ENCODE measurements at regions not wholly inside any gene's neighbourhood (a gene's known extent, or its start where the extent isn't known, plus 50 kb on each side); places are given as distances from the start of the nearest gene placed in this dataset.

- WGBS, 2 experiments (ENCODE audit: extremely low coverage in 1 of 2, insufficient coverage in 1 of 2, insufficient read length in 1 of 2, insufficient replicate concordance in 2 of 2, low coverage in 1 of 2, low lambda C conversion rate in 2 of 2, missing lambda C conversion rate in 1 of 2), result 86% methylated on average over 6 of the region's 6 CpGs; no CpG with 5 or more reads in 1 of the 2 experiments
- H3K4me1 ChIP-seq (replicated peaks in 1 of 4; ENCODE audit: control insufficient read depth in 3 of 4, insufficient read depth in 4 of 4, low read length in 3 of 4), result no peaks in the 10 kb centered on the region
- no peak overlapping the region for H2BK120ac ChIP-seq (replicated peaks; ENCODE audit: low read depth, low read length)
- DNase-seq (ENCODE audit: low read depth in 1 of 2, low spot score in 2 of 2) (no peak), FAIRE-seq (no peak)
- no peak overlapping the region for H3K9ac ChIP-seq (replicated peaks in 1 of 4; ENCODE audit: extremely low read depth in 1 of 4, low read depth in 3 of 4, low read length in 3 of 4)
- H2BK12ac ChIP-seq (ENCODE audit: low read depth, low read length), result no peak overlapping the region
- H2AFZ ChIP-seq (ENCODE audit: low read length), result no peak overlapping the region
- no peaks in the 10 kb centered on the region for H3K79me1 ChIP-seq (ENCODE audit: low read depth, low read length)
- H3K56ac ChIP-seq (replicated peaks; ENCODE audit: insufficient read length, low read depth, low read length), result no peak overlapping the region
- POLR2A ChIA-PET (ENCODE audit: partially characterized antibody), result no interaction called here
- H3K23me2 ChIP-seq (ENCODE audit: low read depth, low read length), result no peaks in the 10 kb centered on the region
- H3K9me3 ChIP-seq (ENCODE audit: insufficient read depth in 2 of 2, low read depth in 1 of 2, low read length in 1 of 2), result peaks cover 0 to 9% of the 10 kb centered on the region in 2 experiments; a peak in 1 of 4 replicates
- no peaks in the 10 kb centered on the region for H3K27me3 ChIP-seq (replicated peaks in 1 of 4; ENCODE audit: control insufficient read depth in 3 of 4, extremely low read depth in 1 of 4, insufficient read depth in 3 of 4, low read length in 3 of 4)
- no peak overlapping the region for H3K14ac ChIP-seq (ENCODE audit: insufficient read length)
- H3K36me3 ChIP-seq (ENCODE audit: control insufficient read depth in 2 of 4, insufficient read depth in 4 of 4, low read length in 3 of 4), result no peaks in the 10 kb centered on the region
- no peak overlapping the region for H2BK5ac ChIP-seq (ENCODE audit: low read depth, low read length)
- CTCF ChIA-PET (ENCODE audit: partially characterized antibody), result no interaction called here
- no peak overlapping the region for H2AK5ac ChIP-seq (ENCODE audit: low read depth, low read length)
- no peaks in the 10 kb centered on the region for H4K20me1 ChIP-seq (replicated peaks in 1 of 2; ENCODE audit: control insufficient read depth in 1 of 2, insufficient read depth in 2 of 2, low read length in 2 of 2)
- no peak overlapping the region for H3K4me3 ChIP-seq (ENCODE audit: extremely low read depth in 1 of 4, insufficient read depth in 2 of 4, low read depth in 3 of 4, low read length in 4 of 4)
- H4K8ac ChIP-seq (ENCODE audit: extremely low read depth, insufficient read depth, low read length), result no peak overlapping the region
- H3K27ac ChIP-seq (ENCODE audit: low read depth, low read length), result no peak overlapping the region
- H3K79me2 ChIP-seq (ENCODE audit: control insufficient read depth in 1 of 2, insufficient read depth in 2 of 2, low read length in 2 of 2), result no peaks in the 10 kb centered on the region
- H4K5ac ChIP-seq (ENCODE audit: insufficient read length, low read depth, low read length), result no peak overlapping the region
- H4K91ac ChIP-seq (replicated peaks; ENCODE audit: insufficient read length, low read length), result no peak overlapping the region
- no peak overlapping the region for H3K4ac ChIP-seq (replicated peaks; ENCODE audit: insufficient read length, low read depth, low read length)
- H2BK20ac ChIP-seq (ENCODE audit: low read length), result no peak overlapping the region
- H2BK15ac ChIP-seq (ENCODE audit: low read length), result no peak overlapping the region
- H3K18ac ChIP-seq (ENCODE audit: extremely low read depth, low read length), result no peak overlapping the region
- TF ChIP-seq BACH1 (IDR thresholded peaks at IDR 0.05; ENCODE audit: low read length) (no peak), JUND (IDR thresholded peaks at IDR 0.05; ENCODE audit: low read length) (no peak), POLR2AphosphoS5 (IDR thresholded peaks at IDR 0.05; ENCODE audit: low read depth, low read length) (no peak), SUZ12 (IDR thresholded peaks at IDR 0.05; ENCODE audit: low read length) (no peak), NRF1 (IDR thresholded peaks at IDR 0.05; ENCODE audit: low read depth, low read length) (no peak), ZNF274 (IDR thresholded peaks at IDR 0.05; ENCODE audit: borderline replicate concordance, extremely low read depth, low read length) (no peak), MAX (IDR thresholded peaks at IDR 0.05) (no peak), E2F6 (IDR thresholded peaks at IDR 0.05) (no peak), TAF1 (IDR thresholded peaks at IDR 0.05; ENCODE audit: low read depth, low read length) (no peak), SIN3A (conservative IDR thresholded peaks at IDR 0.05 in 1 of 2, IDR thresholded peaks at IDR 0.05 in 1 of 2; ENCODE audit: low read depth in 1 of 2, low read length in 2 of 2) (no peak), RBBP5 (IDR thresholded peaks at IDR 0.05; ENCODE audit: borderline replicate concordance, low read depth, low read length) (no peak), YY1 (IDR thresholded peaks at IDR 0.05; ENCODE audit: low read depth, low read length) (no peak)
- H3K23ac ChIP-seq (ENCODE audit: insufficient read length), result no peak overlapping the region
- H3K4me2 ChIP-seq (ENCODE audit: insufficient read depth in 1 of 2, low read depth in 2 of 2, low read length in 2 of 2), result no peak overlapping the region
These were observed 750.5 kb downstream of the FRK start for GRCh38 chr6:115310156-115310555.
